C4-2B (cell line): ENCODE measurements at regions not wholly inside any gene's neighbourhood (a gene's known extent, or its start where the extent isn't known, plus 50 kb on each side); places are given as distances from the start of the nearest gene placed in this dataset.

ENCODE experiments used
- ZFX ChIP-seq: fragments of 450-650 bp; IDR thresholded peaks from 2 replicates; pipeline ENCODE4 v1.6.1; 2017
- TF ChIP-seq, protein P1 (sequence below): fragments of 450-650 bp; conservative IDR thresholded peaks from 2 replicates; pipeline ENCODE4 v1.5.1; 2017; ENCODE audit warnings: mild to moderate bottlenecking

DNA sequence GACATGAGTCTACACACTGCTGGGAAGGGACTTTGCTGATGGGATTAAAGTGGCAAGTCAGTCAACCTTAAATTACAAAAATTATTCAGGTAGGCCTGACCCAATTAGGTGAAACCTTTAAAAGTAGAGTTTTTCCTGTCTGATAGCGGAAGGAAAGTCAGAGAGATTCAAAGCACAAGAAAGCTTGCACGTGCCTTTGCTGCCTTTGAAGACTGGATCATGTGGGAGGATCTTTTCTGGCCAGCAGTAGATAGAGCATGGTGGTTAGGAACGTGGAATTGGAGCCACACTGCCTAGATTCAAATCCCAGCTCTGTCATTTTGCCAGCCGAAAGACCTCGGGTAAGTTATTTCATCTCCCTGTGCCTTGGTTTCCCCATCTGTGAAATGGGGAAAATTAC is 265.8 kb upstream of the PROK2 start:
- TF ChIP-seq, protein P1, sequence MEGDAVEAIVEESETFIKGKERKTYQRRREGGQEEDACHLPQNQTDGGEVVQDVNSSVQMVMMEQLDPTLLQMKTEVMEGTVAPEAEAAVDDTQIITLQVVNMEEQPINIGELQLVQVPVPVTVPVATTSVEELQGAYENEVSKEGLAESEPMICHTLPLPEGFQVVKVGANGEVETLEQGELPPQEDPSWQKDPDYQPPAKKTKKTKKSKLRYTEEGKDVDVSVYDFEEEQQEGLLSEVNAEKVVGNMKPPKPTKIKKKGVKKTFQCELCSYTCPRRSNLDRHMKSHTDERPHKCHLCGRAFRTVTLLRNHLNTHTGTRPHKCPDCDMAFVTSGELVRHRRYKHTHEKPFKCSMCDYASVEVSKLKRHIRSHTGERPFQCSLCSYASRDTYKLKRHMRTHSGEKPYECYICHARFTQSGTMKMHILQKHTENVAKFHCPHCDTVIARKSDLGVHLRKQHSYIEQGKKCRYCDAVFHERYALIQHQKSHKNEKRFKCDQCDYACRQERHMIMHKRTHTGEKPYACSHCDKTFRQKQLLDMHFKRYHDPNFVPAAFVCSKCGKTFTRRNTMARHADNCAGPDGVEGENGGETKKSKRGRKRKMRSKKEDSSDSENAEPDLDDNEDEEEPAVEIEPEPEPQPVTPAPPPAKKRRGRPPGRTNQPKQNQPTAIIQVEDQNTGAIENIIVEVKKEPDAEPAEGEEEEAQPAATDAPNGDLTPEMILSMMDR: no peak
- no peak for TF ChIP-seq ZFX
